H1 (cell line): ENCODE measurements at regions not wholly inside any gene's neighbourhood (a gene's known extent, or its start where the extent isn't known, plus 50 kb on each side); places are given as distances from the start of the nearest gene placed in this dataset.

Source experiments
- CTCF ChIA-PET: fragments of 300-600 bp; sonication (Branson Sonifier 250); formaldehyde crosslinking; loops from one replicate; lab custom pipeline; 2021; ENCODE audit not compliant: partially characterized antibody; lab: Charles Lee
- POLR2A ChIA-PET: fragments of 300-600 bp; sonication (Branson Sonifier 250); formaldehyde crosslinking; loops from one replicate; lab custom pipeline; 2021; ENCODE audit warnings: inconsistent platforms; ENCODE audit not compliant: partially characterized antibody; lab: Charles Lee
- DNase-seq, 2 experiments: peaks; one replicate each; pipeline versions ENCODE4 v3.0.0 to v3.0.0-alpha.2; 2010 to 2022; ENCODE audit warnings: low spot score in 2 of 2, low read depth in 1 of 2, mixed read lengths in 1 of 2
- FAIRE-seq: peaks from 2 replicates; lab custom pipeline; 2011; peaks lifted over from hg19 to GRCh38; lab: Jason Lieb, UNC
- H2AFZ ChIP-seq: 2 replicates; pipeline ENCODE4 v1.8.1; 2012; ENCODE audit warnings: low read length, inconsistent platforms
- H2AK5ac ChIP-seq: 2 replicates; pipeline ENCODE4 v1.6.1; 2013; ENCODE audit warnings: low read depth, low read length
- H2BK120ac ChIP-seq: replicated peaks from 2 replicates; pipeline ENCODE3; 2013; ENCODE audit warnings: low read depth, low read length, inconsistent platforms
- H2BK12ac ChIP-seq: 2 replicates; pipeline ENCODE4 v1.6.1; 2013; ENCODE audit warnings: low read depth, low read length
- H2BK15ac ChIP-seq: 2 replicates; pipeline ENCODE4 v1.6.1; 2013; ENCODE audit warnings: low read length
- H2BK20ac ChIP-seq: 2 replicates; pipeline ENCODE4 v1.6.1; 2013; ENCODE audit warnings: low read length
- H2BK5ac ChIP-seq: 2 replicates; pipeline ENCODE4 v1.6.1; 2013; ENCODE audit warnings: low read depth, low read length
- H3K14ac ChIP-seq: 2 replicates; pipeline ENCODE4 v1.6.1; 2013; ENCODE audit warnings: inconsistent platforms; ENCODE audit not compliant: insufficient read length
- H3K18ac ChIP-seq: 2 replicates; pipeline ENCODE4 v1.6.1; 2013; ENCODE audit warnings: low read length; ENCODE audit errors: extremely low read depth
- H3K23ac ChIP-seq: 2 replicates; pipeline ENCODE4 v1.6.1; 2013; ENCODE audit warnings: inconsistent platforms; ENCODE audit not compliant: insufficient read length
- H3K23me2 ChIP-seq: 2 replicates; pipeline ENCODE4 v1.6.1; 2013; ENCODE audit warnings: low read depth, low read length
- H3K27ac ChIP-seq: 2 replicates; pipeline ENCODE4 v1.6.1; 2011; ENCODE audit warnings: low read depth, low read length, inconsistent platforms
- H3K27me3 ChIP-seq, 4 experiments: replicated peaks in 1 of 4; 1 replicate in 1 of 4; 2 replicates in 3 of 4; pipeline versions ENCODE4 v1.6.1 to v1.8.1; 2011 to 2013; ENCODE audit warnings: low read length in 3 of 4, mild to moderate bottlenecking in 3 of 4, inconsistent platforms in 2 of 4, mixed read lengths in 2 of 4, moderate library complexity in 1 of 4; ENCODE audit not compliant: control insufficient read depth in 3 of 4, insufficient read depth in 3 of 4; ENCODE audit errors: extremely low read depth in 1 of 4
- H3K36me3 ChIP-seq, 4 experiments: 2 replicates each; pipeline versions ENCODE4 v1.6.1 to v1.8.1; 2011 to 2013; ENCODE audit warnings: mild to moderate bottlenecking in 4 of 4, low read length in 3 of 4, moderate library complexity in 2 of 4, control low read depth in 1 of 4, inconsistent platforms in 1 of 4; ENCODE audit not compliant: insufficient read depth in 4 of 4, control insufficient read depth in 2 of 4
- H3K4ac ChIP-seq: replicated peaks from 2 replicates; pipeline ENCODE3; 2013; ENCODE audit warnings: low read length, low read depth, mixed read lengths, inconsistent platforms; ENCODE audit not compliant: insufficient read length
- H3K4me1 ChIP-seq, 4 experiments: replicated peaks in 1 of 4; 1 replicate in 1 of 4; 2 replicates in 3 of 4; pipeline versions ENCODE4 v1.6.1 to v1.8.1; 2011 to 2013; ENCODE audit warnings: low read length in 3 of 4, inconsistent platforms in 2 of 4, mixed read lengths in 1 of 4; ENCODE audit not compliant: insufficient read depth in 4 of 4, control insufficient read depth in 3 of 4
- H3K4me2 ChIP-seq, 2 experiments: 2 replicates each; pipeline versions ENCODE4 v1.6.1 to v1.8.1; 2011 to 2013; ENCODE audit warnings: low read depth in 2 of 2, low read length in 2 of 2, control low read depth in 1 of 2, inconsistent platforms in 1 of 2, mild to moderate bottlenecking in 1 of 2; ENCODE audit not compliant: insufficient read depth in 1 of 2
- H3K4me3 ChIP-seq, 4 experiments: fragments of 200-600, 300-600 bp in 1 of 4; sonication (generic), shearing (Covaris generic), sonication (Bioruptor Twin) in 1 of 4; 2 replicates each; pipeline versions ENCODE4 v1.5.1 to v1.8.1; 2011 to 2016; ENCODE audit warnings: low read length in 4 of 4, low read depth in 3 of 4, control low read depth in 2 of 4, inconsistent platforms in 2 of 4, mild to moderate bottlenecking in 2 of 4, mixed read lengths in 1 of 4, moderate library complexity in 1 of 4; ENCODE audit not compliant: insufficient read depth in 2 of 4; ENCODE audit errors: extremely low read depth in 1 of 4
- H3K56ac ChIP-seq: replicated peaks from 2 replicates; pipeline ENCODE3; 2013; ENCODE audit warnings: low read depth, mild to moderate bottlenecking, mixed read lengths, low read length, inconsistent platforms; ENCODE audit not compliant: insufficient read length
- H3K79me1 ChIP-seq: 2 replicates; pipeline ENCODE4 v1.6.1; 2013; ENCODE audit warnings: low read depth, low read length, control low read depth
- H3K79me2 ChIP-seq, 2 experiments: 2 replicates each; pipeline versions ENCODE4 v1.6.1 to v1.8.1; 2012 to 2013; ENCODE audit warnings: low read length in 2 of 2, mild to moderate bottlenecking in 2 of 2, inconsistent platforms in 1 of 2; ENCODE audit not compliant: insufficient read depth in 2 of 2, control insufficient read depth in 1 of 2
- H3K9ac ChIP-seq, 4 experiments: replicated peaks in 1 of 4; 1 replicate in 1 of 4; 2 replicates in 3 of 4; pipeline versions ENCODE4 v1.6.1 to v1.8.1; 2011 to 2013; ENCODE audit warnings: low read depth in 3 of 4, low read length in 3 of 4, control low read depth in 2 of 4, mild to moderate bottlenecking in 2 of 4, moderate library complexity in 2 of 4, inconsistent platforms in 1 of 4; ENCODE audit errors: extremely low read depth in 1 of 4
- H3K9me3 ChIP-seq, 2 experiments: 2 replicates each; pipeline versions ENCODE4 v1.6.1 to v1.8.1; 2012 to 2013; ENCODE audit warnings: mild to moderate bottlenecking in 2 of 2, moderate library complexity in 2 of 2, control low read depth in 1 of 2, inconsistent platforms in 1 of 2, low read depth in 1 of 2, low read length in 1 of 2, mixed read lengths in 1 of 2; ENCODE audit not compliant: insufficient read depth in 2 of 2
- H4K20me1 ChIP-seq, 2 experiments: replicated peaks in 1 of 2; 2 replicates each; pipeline versions ENCODE3 to v1.8.1; 2011 to 2013; ENCODE audit warnings: inconsistent platforms in 2 of 2, low read length in 2 of 2, mild to moderate bottlenecking in 1 of 2; ENCODE audit not compliant: insufficient read depth in 2 of 2, control insufficient read depth in 1 of 2
- H4K5ac ChIP-seq: 2 replicates; pipeline ENCODE4 v1.6.1; 2013; ENCODE audit warnings: low read length, low read depth, mixed read lengths, inconsistent platforms; ENCODE audit not compliant: insufficient read length
- H4K8ac ChIP-seq: 2 replicates; pipeline ENCODE4 v1.8.0; 2013; ENCODE audit warnings: mild to moderate bottlenecking, moderate library complexity, low read length, inconsistent platforms; ENCODE audit not compliant: insufficient read depth; ENCODE audit errors: extremely low read depth
- H4K91ac ChIP-seq: replicated peaks from 2 replicates; pipeline ENCODE3; 2013; ENCODE audit warnings: low read length, mixed read lengths, inconsistent platforms; ENCODE audit not compliant: insufficient read length
- JUN ChIP-seq: IDR thresholded peaks from 2 replicates; pipeline ENCODE4 v1.6.1; 2011; ENCODE audit warnings: low read depth, mild to moderate bottlenecking, improper control_type of control experiment, low read length
- RAD21 ChIP-seq, 2 experiments: IDR thresholded peaks in 1 of 2; conservative IDR thresholded peaks in 1 of 2; 2 replicates each; pipeline ENCODE4 v1.6.1; 2011; ENCODE audit warnings: low read depth in 2 of 2, low read length in 2 of 2, improper control_type of control experiment in 1 of 2, inconsistent platforms in 1 of 2, mild to moderate bottlenecking in 1 of 2, moderate library complexity in 1 of 2
- WGBS, 2 experiments: shearing (Covaris generic) in 1 of 2; methylation state at CpG; one replicate each; pipeline versions ENCODE4 v1.1.6 to v1.1.7; 2013 to 2015; ENCODE audit warnings: low lambda C conversion rate in 2 of 2, mixed read lengths in 2 of 2, inconsistent platforms in 1 of 2, low coverage in 1 of 2, missing lambda C conversion rate in 1 of 2; ENCODE audit not compliant: insufficient replicate concordance in 2 of 2, insufficient coverage in 1 of 2, insufficient read length in 1 of 2; ENCODE audit errors: extremely low coverage in 1 of 2, missing lambda C conversion rate in 1 of 2; 5-methylcytosine and 5-hydroxymethylcytosine counted together

DNA sequence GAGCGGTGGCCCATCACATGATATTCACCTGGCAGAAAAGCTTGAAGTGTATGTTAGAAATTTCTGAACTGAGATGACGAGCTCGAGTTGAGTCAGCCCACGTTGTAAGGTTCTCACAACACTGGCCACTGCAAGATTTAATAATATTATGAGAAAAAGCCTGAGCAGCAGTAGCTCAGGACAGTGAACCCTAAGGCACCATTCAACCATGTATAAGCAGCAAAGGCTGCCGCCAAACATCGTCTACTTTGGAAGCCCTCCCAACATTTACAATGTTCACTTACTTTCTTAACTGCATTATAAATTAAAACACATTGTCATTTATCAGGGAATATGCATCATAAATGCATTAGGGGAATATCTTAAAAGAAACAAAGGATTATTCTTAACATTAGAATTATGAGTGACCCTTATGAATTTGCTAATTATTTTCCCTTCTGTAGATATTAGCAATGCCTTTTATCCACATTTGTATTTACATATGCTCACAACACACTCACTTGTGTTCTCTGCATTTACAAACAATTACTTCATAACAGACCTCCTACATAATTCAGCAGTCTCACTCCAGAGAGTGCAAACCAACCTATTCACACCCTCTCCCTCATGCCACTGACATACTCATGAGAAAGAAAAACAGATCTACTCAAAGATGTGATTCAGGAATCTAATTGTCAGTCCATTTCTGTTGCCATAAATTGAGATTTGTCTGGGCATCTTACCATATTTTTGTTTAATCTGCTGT is 57.7 kb upstream of the CARD18 start:
- ChIA-PET POLR2A (no interaction called here), CTCF (interaction anchor here (1.4 kb wide), 1 partner anchor 9 kb away, joined by 3 read pairs; no protein-coding TSS in a partner anchor)
- H3K27me3 ChIP-seq, result no peaks in the 10 kb centered on the region
- H3K4me1 ChIP-seq, result no peaks in the 10 kb centered on the region
- H3K36me3 ChIP-seq, result no peaks in the 10 kb centered on the region
- H4K91ac ChIP-seq, result no peak overlapping the region
- H3K9me3 ChIP-seq, result no peaks in the 10 kb centered on the region
- H4K5ac ChIP-seq, result no peak overlapping the region
- no peak overlapping the region for H3K9ac ChIP-seq
- H2BK12ac ChIP-seq, result no peak overlapping the region
- no peak overlapping the region for H2BK120ac ChIP-seq
- no peak for FAIRE-seq
- no peak overlapping the region for H3K4me2 ChIP-seq
- no peaks in the 10 kb centered on the region for H4K20me1 ChIP-seq
- no peak overlapping the region for H2BK15ac ChIP-seq
- WGBS, 2 experiments, result 92% methylated on average over 6 of the region's 6 CpGs; no CpG with 5 or more reads in 1 of the 2 experiments
- no peak overlapping the region for H3K27ac ChIP-seq
- no peak overlapping the region for H3K23ac ChIP-seq
- no peak overlapping the region for H2AK5ac ChIP-seq
- no peaks in the 10 kb centered on the region for H3K79me1 ChIP-seq
- H2AFZ ChIP-seq, result no peak overlapping the region
- no peak overlapping the region for H3K4me3 ChIP-seq
- H2BK5ac ChIP-seq, result no peak overlapping the region
- TF ChIP-seq RAD21 (IDR thresholded peaks at IDR 0.05 in 1 of 2, conservative IDR thresholded peaks at IDR 0.05 in 1 of 2; ENCODE audit: low read depth in 2 of 2, low read length in 2 of 2), result no peak
- no peak for TF ChIP-seq JUN
- no peaks in the 10 kb centered on the region for H3K23me2 ChIP-seq
- H4K8ac ChIP-seq, result no peak overlapping the region
- H3K79me2 ChIP-seq, result no peaks in the 10 kb centered on the region
- H3K14ac ChIP-seq, result no peak overlapping the region
- H3K18ac ChIP-seq, result no peak overlapping the region
- DNase-seq, result no peak
- no peak overlapping the region for H3K4ac ChIP-seq
- no peak overlapping the region for H2BK20ac ChIP-seq
- no peak overlapping the region for H3K56ac ChIP-seq
